ENCODE measurements at regions not wholly inside any gene's neighbourhood (a gene's known extent, or its start where the extent isn't known, plus 50 kb on each side); places are given as distances from the start of the nearest gene placed in this dataset.
A peak's percentile ranks its signal among the peaks of the same experiment; 100 is the strongest.
"Not testable (repeated sequence)": the region's sequence is repeated elsewhere in the genome, so short reads cannot be mapped to it uniquely, and the experiment has no call there.

DNA sequence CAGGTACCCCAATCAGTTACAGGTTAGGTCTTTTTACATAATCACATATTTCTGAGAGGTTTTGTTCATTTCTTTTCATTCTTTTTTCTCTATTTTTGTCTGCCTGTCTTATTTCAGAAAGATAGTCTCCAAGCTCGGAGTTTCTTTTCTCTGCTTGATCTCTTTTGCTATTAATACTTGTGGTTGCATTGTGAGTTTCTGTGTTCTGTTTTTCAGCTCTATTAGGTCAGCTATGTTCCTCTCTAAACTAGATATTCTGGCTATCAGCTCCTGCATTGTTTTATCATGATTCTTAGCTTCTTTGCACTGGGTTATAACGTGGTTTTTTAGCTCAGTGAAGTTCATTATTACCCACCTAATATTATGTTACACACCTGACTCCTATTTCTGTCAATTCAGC, 914.1 kb downstream of the TRHDE start:
- in situ Hi-C loops (cut with HindIII; ENCODE audit: low pct_unique_long_range_greater_than_20kb, low sequenced_read_pairs), result no loop called here
- TF ChIP-seq JUND (IDR thresholded peaks at IDR 0.05; ENCODE audit: low read depth), result no peak
- no peak for DNase-seq (ENCODE audit: low read depth in 1 of 2, low spot score in 1 of 2)

DNA sequence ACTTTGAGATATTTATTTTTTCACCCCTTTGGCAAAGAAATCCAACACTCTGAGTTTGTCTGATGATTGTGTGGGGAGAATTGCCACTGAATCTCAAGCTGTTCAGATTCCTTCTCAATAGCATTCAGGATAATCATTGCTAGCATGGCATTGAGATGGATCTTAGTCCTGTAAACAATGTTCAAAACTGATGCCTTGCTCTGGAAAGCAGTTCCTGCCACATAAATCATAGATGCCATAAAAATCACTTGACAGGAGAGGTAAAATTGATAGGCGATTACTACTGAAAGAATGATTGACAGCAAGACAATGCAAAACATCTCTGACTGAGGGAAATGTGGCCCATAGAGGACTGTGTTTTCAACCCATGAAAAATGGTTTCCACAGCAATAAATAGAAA, 915.6 kb downstream of the TRHDE start:
- no peak for DNase-seq (ENCODE audit: low read depth in 1 of 2, low spot score in 1 of 2)
- in situ Hi-C loops (cut with HindIII; ENCODE audit: low pct_unique_long_range_greater_than_20kb, low sequenced_read_pairs), result no loop called here
- TF ChIP-seq JUND (IDR thresholded peaks at IDR 0.05; ENCODE audit: low read depth), result no peak

DNA sequence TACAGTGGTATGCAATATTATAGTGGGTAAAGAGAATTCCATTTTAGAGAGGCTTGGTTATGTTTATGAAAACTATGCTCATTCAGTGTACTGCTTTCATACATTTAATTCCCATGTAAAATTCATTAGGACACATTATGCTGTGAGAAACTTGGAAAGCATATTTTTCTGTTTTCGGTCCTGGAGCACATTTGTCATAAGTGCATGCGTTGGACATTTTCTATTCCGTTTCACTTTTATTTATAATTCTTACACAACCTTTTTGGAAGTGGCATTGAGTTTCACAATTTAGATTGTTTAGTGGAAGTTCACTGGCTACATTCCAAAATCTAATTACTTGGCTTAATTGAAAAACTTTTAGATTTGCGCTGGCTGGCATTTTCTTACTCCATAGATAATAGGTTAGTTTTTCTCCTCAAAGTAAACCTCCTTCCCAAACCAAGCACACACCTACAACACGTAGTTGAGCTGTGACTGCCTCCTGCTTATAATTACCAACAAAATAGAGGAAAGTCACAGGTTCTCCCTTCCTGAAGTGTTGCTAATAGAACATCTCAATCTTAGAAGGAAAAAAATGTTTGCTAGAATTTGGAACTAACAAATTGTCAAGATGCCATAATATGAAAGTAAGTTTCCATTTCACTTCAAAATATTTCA, 938.5 kb downstream of the TRHDE start:
- no peak for TF ChIP-seq JUND (IDR thresholded peaks at IDR 0.05; ENCODE audit: low read depth)
- DNase-seq (ENCODE audit: low read depth in 1 of 2, low spot score in 1 of 2), result no peak
- in situ Hi-C loops (cut with HindIII; ENCODE audit: low pct_unique_long_range_greater_than_20kb, low sequenced_read_pairs), result no loop called here

DNA sequence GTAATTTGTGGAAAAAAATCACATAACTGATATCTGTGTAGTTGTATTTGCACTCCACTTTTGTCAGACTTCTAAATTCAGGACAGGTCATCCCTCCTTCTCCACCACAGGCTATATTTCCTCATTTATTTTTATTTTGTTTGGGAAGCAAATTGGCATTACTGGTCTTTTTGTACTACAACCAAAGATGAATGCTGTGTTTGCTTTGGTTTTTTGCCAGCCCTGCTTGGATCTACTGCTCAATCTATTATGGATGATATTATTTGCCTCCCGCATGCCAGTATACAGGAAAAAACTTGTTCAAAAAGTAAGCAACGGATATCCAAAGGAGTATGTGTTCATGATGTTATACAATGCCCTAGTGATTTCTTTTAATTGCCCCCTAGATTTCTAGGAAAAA, 948.8 kb downstream of the TRHDE start:
- no peak for TF ChIP-seq JUND (IDR thresholded peaks at IDR 0.05; ENCODE audit: low read depth)
- peak in 1 of 2 experiments; percentile 55 for DNase-seq (ENCODE audit: low read depth in 1 of 2, low spot score in 1 of 2)
- in situ Hi-C loops (cut with HindIII; ENCODE audit: low pct_unique_long_range_greater_than_20kb, low sequenced_read_pairs), result no loop called here

DNA sequence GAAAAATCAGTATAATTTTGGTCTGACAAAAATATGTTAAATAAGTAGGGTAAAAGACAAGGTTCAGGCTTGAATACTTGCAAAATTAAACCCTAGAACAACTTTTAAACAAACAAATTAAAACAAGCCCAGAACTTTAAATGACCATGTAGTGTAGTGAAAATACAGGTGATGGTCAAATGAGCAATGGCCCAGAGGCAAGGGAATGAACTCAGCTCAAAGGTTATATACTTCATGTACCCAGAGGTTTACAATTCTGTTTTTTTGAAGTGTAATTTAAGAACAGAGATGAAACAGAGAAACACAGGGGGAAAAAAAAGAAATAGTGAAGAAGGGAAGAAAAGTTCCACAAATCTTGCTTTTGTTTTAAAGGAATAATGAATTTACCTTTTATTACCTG, 949.2 kb downstream of the TRHDE start:
- in situ Hi-C loops (cut with HindIII; ENCODE audit: low pct_unique_long_range_greater_than_20kb, low sequenced_read_pairs), result no loop called here

DNA sequence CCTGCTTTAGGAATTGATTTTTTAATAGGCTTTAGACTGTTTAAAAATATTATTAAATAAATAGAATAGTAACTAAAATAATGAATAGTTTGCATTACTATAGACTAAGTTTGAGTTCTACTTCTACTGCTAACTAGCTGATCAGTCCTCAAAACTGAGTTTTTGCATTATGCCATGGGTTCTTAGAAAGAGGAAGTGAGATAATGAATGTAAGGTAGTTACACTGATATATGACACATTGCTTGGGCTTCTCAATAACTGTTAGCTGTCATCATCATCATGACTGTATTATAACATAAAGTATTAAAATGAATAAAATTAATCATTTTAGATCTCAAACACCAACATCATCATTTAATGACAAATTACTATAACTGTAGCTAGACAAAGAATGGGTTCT, 949.7 kb downstream of the TRHDE start:
- DNase-seq (ENCODE audit: low read depth in 1 of 2, low spot score in 1 of 2), result no peak
- in situ Hi-C loops (cut with HindIII; ENCODE audit: low pct_unique_long_range_greater_than_20kb, low sequenced_read_pairs), result no loop called here
- TF ChIP-seq JUND (IDR thresholded peaks at IDR 0.05; ENCODE audit: low read depth), result no peak

More for the DNA sequence above, 949.2 kb downstream of the TRHDE start:
- DNase-seq (ENCODE audit: low read depth in 1 of 2, low spot score in 1 of 2), result no peak
- TF ChIP-seq JUND (IDR thresholded peaks at IDR 0.05; ENCODE audit: low read depth), result no peak

DNA sequence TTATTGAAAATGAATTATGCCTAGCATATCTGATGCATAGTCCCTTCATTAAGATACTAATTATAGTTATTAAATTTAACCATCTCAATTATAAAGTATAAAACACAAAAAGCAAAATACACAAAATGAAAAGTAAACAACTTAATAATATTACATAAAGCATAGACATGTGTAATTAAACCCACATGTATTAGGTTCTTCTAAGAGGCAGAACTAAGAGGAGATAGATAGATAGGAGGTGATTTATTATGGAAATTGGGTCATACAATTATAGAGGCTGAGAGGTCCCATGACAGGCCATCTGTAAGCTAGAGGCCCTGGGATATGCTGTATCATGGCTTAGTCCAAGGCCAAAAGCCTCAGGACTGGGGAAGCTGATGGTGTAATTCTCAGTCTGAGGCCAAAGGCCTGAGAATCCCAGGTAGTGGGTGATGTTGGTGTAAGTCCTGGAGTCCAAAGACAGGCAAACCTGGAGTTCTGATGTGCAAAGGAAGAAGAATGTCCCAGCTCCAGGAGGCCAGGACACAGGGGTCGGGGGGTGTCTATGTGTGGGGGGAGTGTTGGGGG, 953.3 kb downstream of the TRHDE start:
- in situ Hi-C loops (cut with HindIII; ENCODE audit: low pct_unique_long_range_greater_than_20kb, low sequenced_read_pairs), result no loop called here
- no peak for DNase-seq (ENCODE audit: low read depth in 1 of 2, low spot score in 1 of 2)
- TF ChIP-seq JUND (IDR thresholded peaks at IDR 0.05; ENCODE audit: low read depth), result no peak

DNA sequence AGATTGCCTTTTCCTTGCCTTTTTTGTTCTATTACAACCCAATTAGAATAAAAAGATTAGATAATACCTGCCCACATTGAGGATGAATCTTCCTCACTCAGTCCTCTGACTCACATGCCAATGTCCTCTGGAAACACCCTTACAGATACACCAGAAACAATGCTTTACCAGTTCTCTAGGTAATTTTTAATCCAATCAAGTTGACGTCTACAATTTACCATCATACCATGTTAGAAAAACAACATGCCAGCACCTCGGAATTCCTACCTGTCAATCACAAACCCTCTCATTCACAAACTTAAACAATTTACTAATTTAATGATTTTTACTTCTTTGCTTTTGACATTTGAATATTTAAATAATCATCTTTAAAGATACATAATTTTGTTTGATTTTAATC, 953.8 kb downstream of the TRHDE start:
- in situ Hi-C loops (cut with HindIII; ENCODE audit: low pct_unique_long_range_greater_than_20kb, low sequenced_read_pairs), result no loop called here
- no peak for DNase-seq (ENCODE audit: low read depth in 1 of 2, low spot score in 1 of 2)
- no peak for TF ChIP-seq JUND (IDR thresholded peaks at IDR 0.05; ENCODE audit: low read depth)

DNA sequence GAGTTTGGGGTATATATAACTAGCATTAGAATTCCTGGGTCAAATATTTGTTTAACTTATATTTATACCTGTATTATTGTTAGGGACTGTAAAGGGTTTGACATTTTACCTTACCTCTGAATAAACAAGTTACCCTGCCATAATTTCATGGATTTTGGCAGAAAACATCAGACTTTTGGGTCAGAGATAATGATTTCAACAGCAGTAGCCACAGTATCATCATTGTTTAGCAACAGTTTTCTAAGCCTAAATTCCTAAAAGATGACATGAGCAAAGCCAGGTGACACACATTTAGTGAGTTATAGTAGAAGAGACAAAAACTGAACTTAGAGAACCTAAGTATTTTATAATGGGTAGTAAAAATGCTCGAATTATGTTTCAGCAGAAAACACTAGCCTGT, 954.4 kb downstream of the TRHDE start:
- no peak for TF ChIP-seq JUND (IDR thresholded peaks at IDR 0.05; ENCODE audit: low read depth)
- DNase-seq (ENCODE audit: low read depth in 1 of 2, low spot score in 1 of 2), result no peak
- in situ Hi-C loops (cut with HindIII; ENCODE audit: low pct_unique_long_range_greater_than_20kb, low sequenced_read_pairs), result no loop called here

DNA sequence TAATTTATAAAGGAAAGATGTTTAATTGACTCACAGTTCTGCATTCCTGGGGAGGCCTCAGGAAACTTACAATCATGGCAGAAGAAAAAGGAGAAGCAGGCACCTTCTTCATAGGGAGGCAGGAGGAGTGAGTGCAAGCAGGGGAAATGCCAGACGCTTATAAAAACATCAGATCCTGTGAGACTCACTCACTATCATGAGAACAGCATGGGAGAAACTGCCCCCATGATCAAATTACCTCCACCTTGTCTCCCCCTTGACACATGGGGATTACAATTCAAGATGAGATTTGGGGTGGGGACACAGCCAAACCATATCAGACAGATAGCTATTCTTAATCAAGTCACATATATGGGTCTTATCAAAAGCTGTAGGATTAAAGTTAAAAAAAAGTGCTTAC, 956.7 kb downstream of the TRHDE start:
- DNase-seq (ENCODE audit: low read depth in 1 of 2, low spot score in 1 of 2); in situ Hi-C loops (cut with HindIII; ENCODE audit: low pct_unique_long_range_greater_than_20kb, low sequenced_read_pairs): not testable (repeated sequence)

DNA sequence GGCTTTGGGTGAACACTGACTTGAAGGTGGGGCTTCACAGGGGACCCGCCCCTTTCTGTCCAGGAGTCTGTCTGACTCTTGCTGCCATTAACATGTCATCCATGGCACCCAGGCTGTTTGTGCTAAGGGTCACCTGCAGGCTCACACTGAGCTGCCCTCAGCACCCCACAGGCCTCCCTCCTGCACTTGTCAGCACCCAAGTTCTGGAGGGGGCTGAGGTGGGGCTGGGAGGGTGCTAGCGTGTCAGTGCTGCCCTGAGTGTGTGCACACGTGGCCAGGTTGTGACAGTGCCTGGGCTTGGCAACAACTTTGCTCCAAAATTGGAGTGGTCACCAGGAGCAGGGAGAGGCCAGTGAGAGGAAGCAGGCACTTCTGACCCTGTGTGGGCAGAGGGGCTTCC, 963.2 kb downstream of the TRHDE start:
- DNase-seq (ENCODE audit: low read depth in 1 of 2, low spot score in 1 of 2), result no peak
- in situ Hi-C loops (cut with HindIII; ENCODE audit: low pct_unique_long_range_greater_than_20kb, low sequenced_read_pairs), result no loop called here
- no peak for TF ChIP-seq JUND (IDR thresholded peaks at IDR 0.05; ENCODE audit: low read depth)

DNA sequence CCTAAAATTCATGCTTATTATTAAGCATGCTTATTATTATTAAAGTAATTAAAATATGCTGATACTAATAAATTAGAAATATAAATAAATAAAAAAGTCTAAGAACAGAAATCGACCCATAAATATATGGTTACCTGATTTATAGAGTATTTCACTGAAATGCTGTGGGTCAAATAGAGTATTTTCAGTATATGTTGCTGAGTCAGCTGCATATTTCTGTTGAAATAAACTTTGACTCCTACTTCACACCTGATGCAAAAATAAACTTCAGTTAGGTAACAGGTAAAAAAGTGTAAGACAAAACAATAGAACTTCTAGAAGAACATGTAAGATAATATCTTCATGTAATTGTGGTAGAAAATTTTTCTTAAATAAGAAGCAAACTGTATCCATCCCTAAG, 967.9 kb downstream of the TRHDE start:
- in situ Hi-C loops (cut with HindIII; ENCODE audit: low pct_unique_long_range_greater_than_20kb, low sequenced_read_pairs), result no loop called here
- no peak for DNase-seq (ENCODE audit: low read depth in 1 of 2, low spot score in 1 of 2)
- TF ChIP-seq JUND (IDR thresholded peaks at IDR 0.05; ENCODE audit: low read depth), result no peak

DNA sequence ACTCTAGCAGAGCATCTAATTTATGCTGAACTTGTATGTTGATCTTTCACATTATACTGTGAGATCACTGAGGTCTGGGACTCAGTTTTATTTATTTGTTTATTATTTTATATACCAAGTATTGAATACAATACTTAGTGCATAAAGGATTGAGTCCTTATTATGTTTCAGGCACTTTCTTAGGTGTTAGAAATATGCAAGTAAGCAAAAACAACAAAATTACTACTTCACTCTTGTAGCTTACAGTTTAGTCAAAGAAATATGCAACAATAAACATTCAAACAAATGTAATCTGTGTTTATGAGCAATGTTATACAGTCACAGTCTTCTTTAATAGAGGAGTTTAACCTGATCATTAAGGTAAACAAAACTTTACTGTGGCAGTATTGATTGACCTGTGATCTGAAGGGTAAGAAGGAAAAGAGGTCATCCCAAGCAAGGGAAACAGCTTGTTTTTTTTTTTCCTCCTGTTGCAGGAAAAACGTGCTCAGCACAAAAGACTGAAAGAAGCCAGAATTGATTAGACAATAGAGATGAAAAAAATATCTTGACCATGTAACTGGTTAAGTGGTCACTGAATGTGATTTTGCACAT, 990.7 kb downstream of the TRHDE start:
- in situ Hi-C loops (cut with HindIII; ENCODE audit: low pct_unique_long_range_greater_than_20kb, low sequenced_read_pairs), result no loop called here
- TF ChIP-seq JUND (IDR thresholded peaks at IDR 0.05; ENCODE audit: low read depth), result no peak
- no peak for DNase-seq (ENCODE audit: low read depth in 1 of 2, low spot score in 1 of 2)

DNA sequence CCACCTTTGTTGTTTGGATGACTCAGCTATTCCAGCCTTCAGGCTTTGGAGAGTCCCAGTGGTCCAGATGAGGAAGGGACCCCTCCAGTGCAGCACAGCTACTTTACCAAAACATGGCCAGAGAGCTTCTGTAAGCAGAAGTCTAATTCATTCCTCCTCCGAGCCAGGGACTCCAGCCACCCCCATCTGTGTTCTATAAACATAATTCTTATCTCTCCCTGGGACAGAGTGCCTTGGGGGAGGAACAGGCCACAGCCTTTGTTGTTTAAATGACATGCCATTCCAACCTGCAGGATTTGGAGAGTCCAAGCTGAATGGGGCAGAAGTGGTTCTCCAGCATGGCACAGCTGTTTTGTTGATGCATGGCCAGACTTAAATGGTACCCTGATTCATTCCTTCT, 994.0 kb downstream of the TRHDE start:
- DNase-seq (ENCODE audit: low read depth in 1 of 2, low spot score in 1 of 2), result no peak
- in situ Hi-C loops (cut with HindIII; ENCODE audit: low pct_unique_long_range_greater_than_20kb, low sequenced_read_pairs), result no loop called here

More for the DNA sequence above, 994.0 kb downstream of the TRHDE start:
- TF ChIP-seq JUND (IDR thresholded peaks at IDR 0.05; ENCODE audit: low read depth), result no peak

All from T47D (cell line).